ENCODE measurements at regions not wholly inside any gene's neighbourhood (a gene's known extent, or its start where the extent isn't known, plus 50 kb on each side); places are given as distances from the start of the nearest gene placed in this dataset.

- H3K79me1 ChIP-seq (ENCODE audit: low read depth, low read length) = no peaks in the 10 kb centered on the region
- H3K18ac ChIP-seq (ENCODE audit: low read length) = no peak overlapping the region
- H2BK15ac ChIP-seq (ENCODE audit: low read length) = no peak overlapping the region
- H2AK5ac ChIP-seq (ENCODE audit: low read depth, low read length) = no peak overlapping the region
- no peak overlapping the region for H3K4ac ChIP-seq (ENCODE audit: low read length)
- no peak overlapping the region for H3K23ac ChIP-seq (ENCODE audit: low read depth, low read length, poor library complexity)
- H3K9ac ChIP-seq (ENCODE audit: low read depth, low read length, poor library complexity) = no peak overlapping the region
- no peak overlapping the region for H4K91ac ChIP-seq (ENCODE audit: low read depth, low read length, poor library complexity)
- peaks cover 0 to 2% of the 10 kb centered on the region in 2 donors for H3K36me3 ChIP-seq (replicated peaks in 1 of 2; ENCODE audit: control insufficient read depth in 2 of 2, insufficient read depth in 2 of 2, low read length in 2 of 2)
- peaks cover 0 to 5% of the 10 kb centered on the region in 2 donors for H3K9me3 ChIP-seq (replicated peaks in 1 of 2; ENCODE audit: control insufficient read depth in 2 of 2, insufficient read depth in 1 of 2, low read depth in 1 of 2, low read length in 2 of 2)
- no peak overlapping the region for H2AFZ ChIP-seq (ENCODE audit: low read length)
- no peak overlapping the region for H3K14ac ChIP-seq (ENCODE audit: low read length)
- peaks cover 0 to 3% of the 10 kb centered on the region in 2 donors for H3K4me1 ChIP-seq (ENCODE audit: control insufficient read depth in 2 of 2, insufficient read depth in 1 of 2, low read depth in 1 of 2, low read length in 2 of 2)
- H2BK12ac ChIP-seq (ENCODE audit: low read length) = no peak overlapping the region
- no peak overlapping the region for H2BK120ac ChIP-seq (ENCODE audit: low read depth, low read length)
- H3K27me3 ChIP-seq (ENCODE audit: control insufficient read depth in 3 of 3, insufficient read depth in 3 of 3, low read depth in 1 of 3, low read length in 3 of 3) = no peaks in the 10 kb centered on the region
- no peak for DNase-seq (ENCODE audit: low spot score)
- no peak overlapping the region for H2BK5ac ChIP-seq (ENCODE audit: low read length)
- H3K27ac ChIP-seq (replicated peaks; ENCODE audit: low read length) = no peak overlapping the region
- H3K4me2 ChIP-seq (ENCODE audit: insufficient read depth, low read length, poor library complexity, severe bottlenecking) = no peak overlapping the region
- no peak overlapping the region for H3K4me3 ChIP-seq (ENCODE audit: low read length in 2 of 2)
- no CpG with 5 or more reads among the region's 3 CpGs for WGBS, 2 donors (ENCODE audit: extremely low coverage in 2 of 2, insufficient read length in 2 of 2, insufficient replicate concordance in 1 of 2)
- H4K8ac ChIP-seq (ENCODE audit: low read depth, low read length) = no peak overlapping the region
These were observed 302.8 kb downstream of the EFNB2 start for GRCh38 chr13:106232681-106233080.

GRCh38 chr13:106230450-106230849 is 305.0 kb downstream of the EFNB2 start:
- Histone ChIP-seq H2AFZ (ENCODE audit: low read length) (no peak overlapping the region), H3K4me2 (ENCODE audit: insufficient read depth, low read length, poor library complexity, severe bottlenecking) (no peak overlapping the region), H3K36me3 (replicated peaks in 1 of 2; ENCODE audit: control insufficient read depth in 2 of 2, insufficient read depth in 2 of 2, low read length in 2 of 2) (peaks cover 0 to 2% of the 10 kb centered on the region in 2 donors), H3K14ac (ENCODE audit: low read length) (no peak overlapping the region), H3K18ac (ENCODE audit: low read length) (no peak overlapping the region), H2BK15ac (ENCODE audit: low read length) (no peak overlapping the region), H3K4me1 (ENCODE audit: control insufficient read depth in 2 of 2, insufficient read depth in 1 of 2, low read depth in 1 of 2, low read length in 2 of 2) (peaks cover 0 to 3% of the 10 kb centered on the region in 2 donors), H3K27me3 (ENCODE audit: control insufficient read depth in 3 of 3, insufficient read depth in 3 of 3, low read depth in 1 of 3, low read length in 3 of 3) (no peaks in the 10 kb centered on the region), H2BK120ac (ENCODE audit: low read depth, low read length) (no peak overlapping the region), H3K79me1 (ENCODE audit: low read depth, low read length) (no peaks in the 10 kb centered on the region), H3K9me3 (replicated peaks in 1 of 2; ENCODE audit: control insufficient read depth in 2 of 2, insufficient read depth in 1 of 2, low read depth in 1 of 2, low read length in 2 of 2) (peaks cover 0 to 5% of the 10 kb centered on the region in 2 donors), H2BK5ac (ENCODE audit: low read length) (no peak overlapping the region), H3K9ac (ENCODE audit: low read depth, low read length, poor library complexity) (no peak overlapping the region), H2BK12ac (ENCODE audit: low read length) (no peak overlapping the region), H3K4me3 (ENCODE audit: low read length in 2 of 2) (no peak overlapping the region), H3K23ac (ENCODE audit: low read depth, low read length, poor library complexity) (no peak overlapping the region), H4K91ac (ENCODE audit: low read depth, low read length, poor library complexity) (no peak overlapping the region), H4K8ac (ENCODE audit: low read depth, low read length) (no peak overlapping the region), H2AK5ac (ENCODE audit: low read depth, low read length) (no peak overlapping the region), H3K27ac (replicated peaks; ENCODE audit: low read length) (no peak overlapping the region), H3K4ac (ENCODE audit: low read length) (no peak overlapping the region)
- no peak for DNase-seq (ENCODE audit: low spot score)
- no CpG with 5 or more reads among the region's 1 CpG for WGBS, 2 donors (ENCODE audit: extremely low coverage in 2 of 2, insufficient read length in 2 of 2, insufficient replicate concordance in 1 of 2)

GRCh38 chr13:106225126-106225525 is 310.3 kb downstream of the EFNB2 start:
- Histone ChIP-seq H3K79me1 (ENCODE audit: low read depth, low read length) (peaks cover 1% of the 10 kb centered on the region), H3K4ac (ENCODE audit: low read length) (no peak overlapping the region), H3K9ac (ENCODE audit: low read depth, low read length, poor library complexity) (no peak overlapping the region), H4K91ac (ENCODE audit: low read depth, low read length, poor library complexity) (no peak overlapping the region), H3K27ac (replicated peaks; ENCODE audit: low read length) (no peak overlapping the region), H2BK5ac (ENCODE audit: low read length) (no peak overlapping the region), H2BK12ac (ENCODE audit: low read length) (no peak overlapping the region), H4K8ac (ENCODE audit: low read depth, low read length) (no peak overlapping the region), H3K36me3 (replicated peaks in 1 of 2; ENCODE audit: control insufficient read depth in 2 of 2, insufficient read depth in 2 of 2, low read length in 2 of 2) (peaks cover 0 to 2% of the 10 kb centered on the region in 2 donors), H3K9me3 (replicated peaks in 1 of 2; ENCODE audit: control insufficient read depth in 2 of 2, insufficient read depth in 1 of 2, low read depth in 1 of 2, low read length in 2 of 2) (peaks cover 0 to 2% of the 10 kb centered on the region in 2 donors), H2BK120ac (ENCODE audit: low read depth, low read length) (no peak overlapping the region), H3K27me3 (ENCODE audit: control insufficient read depth in 3 of 3, insufficient read depth in 3 of 3, low read depth in 1 of 3, low read length in 3 of 3) (no peaks in the 10 kb centered on the region), H3K4me2 (ENCODE audit: insufficient read depth, low read length, poor library complexity, severe bottlenecking) (no peak overlapping the region), H2AFZ (ENCODE audit: low read length) (no peak overlapping the region), H3K23ac (ENCODE audit: low read depth, low read length, poor library complexity) (no peak overlapping the region), H3K4me1 (ENCODE audit: control insufficient read depth in 2 of 2, insufficient read depth in 1 of 2, low read depth in 1 of 2, low read length in 2 of 2) (peaks cover 0 to 1% of the 10 kb centered on the region in 2 donors), H3K18ac (ENCODE audit: low read length) (no peak overlapping the region), H2AK5ac (ENCODE audit: low read depth, low read length) (no peak overlapping the region), H2BK15ac (ENCODE audit: low read length) (no peak overlapping the region), H3K4me3 (ENCODE audit: low read length in 2 of 2) (no peak overlapping the region), H3K14ac (ENCODE audit: low read length) (no peak overlapping the region)
- no peak for DNase-seq (ENCODE audit: low spot score)
- WGBS, 2 donors (ENCODE audit: extremely low coverage in 2 of 2, insufficient read length in 2 of 2, insufficient replicate concordance in 1 of 2) = no CpG with 5 or more reads among the region's 2 CpGs

DNA sequence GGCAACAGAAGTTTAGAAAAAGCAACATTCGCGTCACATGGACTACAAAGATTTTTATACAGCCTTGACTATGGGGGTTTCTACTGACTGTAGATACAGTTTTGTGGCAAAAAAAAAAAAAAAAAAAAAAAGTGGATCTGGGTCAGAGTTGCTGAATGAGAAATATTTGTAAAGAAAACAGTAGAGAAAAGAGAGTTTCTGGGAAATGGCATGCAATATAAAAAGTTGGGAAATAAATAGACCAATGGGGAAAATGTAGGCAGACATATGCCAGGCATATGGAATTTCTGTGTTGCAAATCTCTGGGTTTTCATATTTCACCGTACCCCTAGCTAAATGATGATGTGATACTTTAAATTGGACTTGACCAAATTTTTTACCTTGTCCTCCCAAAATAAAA is 315.3 kb downstream of the EFNB2 start:
- H2BK15ac ChIP-seq (ENCODE audit: low read length) = no peak overlapping the region
- H3K27ac ChIP-seq (replicated peaks; ENCODE audit: low read length) = no peak overlapping the region
- no peak overlapping the region for H3K4me2 ChIP-seq (ENCODE audit: insufficient read depth, low read length, poor library complexity, severe bottlenecking)
- no peak overlapping the region for H4K91ac ChIP-seq (ENCODE audit: low read depth, low read length, poor library complexity)
- H2AK5ac ChIP-seq (ENCODE audit: low read depth, low read length) = no peak overlapping the region
- no peak overlapping the region for H2BK12ac ChIP-seq (ENCODE audit: low read length)
- H4K8ac ChIP-seq (ENCODE audit: low read depth, low read length) = no peak overlapping the region
- H3K4ac ChIP-seq (ENCODE audit: low read length) = no peak overlapping the region
- H3K4me3 ChIP-seq (ENCODE audit: low read length in 2 of 2) = no peak overlapping the region
- no peak overlapping the region for H3K14ac ChIP-seq (ENCODE audit: low read length)
- no peak for DNase-seq (ENCODE audit: low spot score)
- no peaks in the 10 kb centered on the region for H3K9me3 ChIP-seq (replicated peaks in 1 of 2; ENCODE audit: control insufficient read depth in 2 of 2, insufficient read depth in 1 of 2, low read depth in 1 of 2, low read length in 2 of 2)
- H3K9ac ChIP-seq (ENCODE audit: low read depth, low read length, poor library complexity) = no peak overlapping the region
- H3K79me1 ChIP-seq (ENCODE audit: low read depth, low read length) = peaks cover 1% of the 10 kb centered on the region
- H3K18ac ChIP-seq (ENCODE audit: low read length) = no peak overlapping the region
- H3K36me3 ChIP-seq (replicated peaks in 1 of 2; ENCODE audit: control insufficient read depth in 2 of 2, insufficient read depth in 2 of 2, low read length in 2 of 2) = no peaks in the 10 kb centered on the region
- no peak overlapping the region for H2AFZ ChIP-seq (ENCODE audit: low read length)
- no peak overlapping the region for H3K23ac ChIP-seq (ENCODE audit: low read depth, low read length, poor library complexity)
- no peaks in the 10 kb centered on the region for H3K27me3 ChIP-seq (ENCODE audit: control insufficient read depth in 3 of 3, insufficient read depth in 3 of 3, low read depth in 1 of 3, low read length in 3 of 3)
- WGBS, 2 donors (ENCODE audit: extremely low coverage in 2 of 2, insufficient read length in 2 of 2, insufficient replicate concordance in 1 of 2) = no CpG with 5 or more reads among the region's 3 CpGs
- H2BK120ac ChIP-seq (ENCODE audit: low read depth, low read length) = no peak overlapping the region
- no peak overlapping the region for H2BK5ac ChIP-seq (ENCODE audit: low read length)
- H3K4me1 ChIP-seq (ENCODE audit: control insufficient read depth in 2 of 2, insufficient read depth in 1 of 2, low read depth in 1 of 2, low read length in 2 of 2) = no peaks in the 10 kb centered on the region

Data from neuronal stem cell (in vitro differentiated cells).